ENCODE measurements at regions not wholly inside any gene's neighbourhood (a gene's known extent, or its start where the extent isn't known, plus 50 kb on each side); places are given as distances from the start of the nearest gene placed in this dataset.

DNA sequence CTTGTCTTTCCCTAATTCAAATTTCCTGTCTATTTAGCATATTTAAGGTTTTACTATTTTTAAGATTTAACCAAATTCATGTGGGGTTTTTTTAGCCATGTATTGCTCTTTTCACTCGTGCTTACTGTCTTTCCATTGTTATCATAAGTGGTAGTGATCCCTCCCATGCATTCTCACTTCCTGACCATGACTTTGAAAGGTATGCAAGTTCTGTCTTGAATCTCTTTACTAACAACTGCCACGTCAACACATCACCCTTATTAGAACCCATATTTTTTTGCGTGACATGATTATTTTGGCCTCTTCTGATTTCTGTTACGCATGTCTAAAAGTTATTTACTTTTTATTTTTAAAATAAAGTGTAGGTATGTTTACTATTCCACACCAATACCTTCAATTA lies 94.7 kb upstream of the CDH6 start:
- no peak for DNase-seq (ENCODE audit: low spot score)

DNA sequence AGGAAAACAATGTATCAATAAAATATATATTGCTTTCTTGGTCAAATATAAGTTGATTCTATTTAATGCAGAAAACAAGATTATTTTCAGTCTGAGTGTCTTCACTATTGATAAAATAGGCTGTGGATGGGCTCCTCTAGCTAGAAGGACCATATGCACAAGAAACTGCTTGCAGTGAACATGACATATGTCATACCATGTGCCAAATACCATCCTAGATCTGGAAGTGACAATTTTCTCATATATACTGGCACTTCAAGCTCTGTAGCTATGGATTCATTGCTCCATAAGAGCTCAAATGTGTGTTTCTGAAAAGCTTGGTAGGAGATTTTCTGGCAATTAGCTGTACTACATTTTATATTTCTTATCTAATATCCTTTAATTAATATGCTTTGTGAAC lies 95.6 kb upstream of the CDH6 start:
- DNase-seq (ENCODE audit: low spot score): no peak

DNA sequence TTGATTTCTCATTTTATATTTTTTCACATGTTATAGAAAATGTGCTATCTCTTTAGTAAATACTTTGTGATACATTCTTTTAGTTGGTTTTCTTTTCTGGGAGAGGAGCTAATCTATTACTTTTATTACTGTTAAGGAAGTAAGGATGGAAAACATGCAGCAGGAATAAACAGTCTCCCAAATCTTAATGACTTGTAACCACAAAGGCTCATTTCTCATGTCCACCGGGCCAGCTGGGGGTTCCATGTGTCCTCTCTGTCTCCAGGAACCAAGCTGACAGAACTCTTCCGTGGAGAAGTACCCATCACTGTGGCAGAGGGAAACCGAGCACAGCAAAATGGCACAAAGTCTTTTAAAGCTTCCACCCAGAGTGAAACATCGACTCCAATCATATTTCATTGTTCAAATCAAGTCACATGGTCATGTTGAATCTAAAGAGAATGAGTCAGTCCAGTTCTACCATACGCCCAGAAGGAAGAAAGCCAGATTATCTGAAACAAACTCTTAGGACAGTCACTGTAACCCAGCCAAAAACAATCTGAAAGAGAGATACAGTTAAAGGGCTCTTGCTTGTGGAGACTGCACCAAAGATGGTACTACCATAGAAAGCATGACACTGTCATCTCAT lies 97.1 kb upstream of the CDH6 start:
- no peak for DNase-seq (ENCODE audit: low spot score)

DNA sequence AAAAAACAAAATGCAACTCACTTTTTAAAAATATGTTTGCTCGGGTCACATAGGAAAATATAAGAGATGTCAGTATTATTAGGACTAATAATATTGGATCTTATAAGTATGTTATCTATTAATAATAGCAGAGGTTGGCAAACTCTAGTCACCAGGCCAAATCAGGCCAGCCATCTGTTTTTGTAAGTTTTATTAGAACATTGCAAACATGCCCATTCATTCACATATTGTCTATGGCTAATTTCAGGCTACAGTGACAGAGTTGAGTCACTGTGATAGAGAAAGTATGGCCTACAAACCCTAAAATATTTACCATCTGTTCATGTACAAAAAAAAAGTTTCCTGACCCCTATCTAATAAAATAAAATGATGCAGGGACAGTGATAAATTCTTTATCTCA lies 97.7 kb upstream of the CDH6 start:
- no peak for DNase-seq (ENCODE audit: low spot score)

DNA sequence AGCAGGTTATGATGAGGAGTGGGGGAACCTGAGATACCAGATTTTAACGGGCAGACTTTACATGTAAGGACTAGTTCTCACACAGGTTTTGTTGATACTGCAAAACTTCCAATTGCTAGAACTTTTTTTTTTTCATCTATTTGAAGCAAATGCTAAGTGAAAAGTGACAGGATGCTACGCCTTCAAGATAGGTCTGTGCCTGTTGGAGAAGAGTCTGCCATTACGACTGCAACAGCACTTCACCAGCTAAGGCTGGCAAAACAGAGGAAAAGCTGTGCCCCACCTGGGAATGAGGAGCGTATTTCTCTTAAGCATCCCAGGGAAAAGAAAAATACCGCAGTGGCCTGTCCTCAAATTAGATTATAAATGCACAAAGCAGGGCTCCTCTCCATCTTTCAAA lies 102.0 kb upstream of the CDH6 start:
- no peak for DNase-seq (ENCODE audit: low spot score)

DNA sequence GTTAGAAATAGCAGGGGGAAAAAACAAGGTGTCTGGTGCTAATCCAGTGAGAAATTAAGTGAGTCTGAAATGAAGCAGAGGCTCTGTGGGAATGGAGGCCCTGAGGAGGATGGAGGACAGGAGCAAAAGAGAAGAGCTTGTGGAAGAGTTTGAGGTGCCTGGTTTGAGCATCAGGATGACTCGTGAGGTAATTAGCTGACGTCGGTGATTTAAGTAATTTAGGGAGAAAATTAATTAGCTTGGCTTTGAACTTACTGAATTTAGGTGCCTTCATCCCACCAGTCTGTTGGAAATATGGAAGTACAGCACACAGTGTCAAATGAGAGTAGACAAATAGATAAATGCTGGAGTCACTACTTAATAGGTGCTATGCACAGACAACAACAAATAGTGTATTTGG lies 103.0 kb upstream of the CDH6 start:
- DNase-seq (ENCODE audit: low spot score): no peak

DNA sequence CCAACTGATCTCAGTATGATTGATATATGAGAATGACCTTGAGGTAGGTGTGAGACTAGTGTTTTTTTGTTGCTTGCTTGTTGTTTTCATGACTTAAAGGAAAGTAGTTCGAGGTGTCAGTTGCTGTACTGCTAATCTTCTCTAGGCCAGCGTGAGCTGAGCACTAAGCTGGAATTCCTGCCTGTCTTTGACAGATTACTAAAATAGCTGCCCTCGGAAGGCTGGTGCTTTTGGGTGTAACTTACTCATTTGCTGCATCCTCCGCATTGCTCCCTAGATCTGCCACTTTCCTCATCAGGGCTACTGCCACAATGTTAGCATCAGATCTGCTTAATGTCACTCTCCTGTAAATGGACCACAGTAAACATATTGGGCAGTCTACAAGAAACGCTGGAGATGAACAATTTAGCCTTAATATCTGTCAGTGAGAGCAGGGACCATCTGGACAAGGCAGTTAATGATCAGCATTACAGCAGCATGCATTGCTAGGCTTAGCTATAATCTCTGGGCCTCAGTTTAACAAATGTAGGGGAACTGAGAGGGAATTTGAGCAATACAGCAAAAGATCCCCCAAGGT lies 106.6 kb upstream of the CDH6 start:
- DNase-seq (ENCODE audit: low spot score): no peak

DNA sequence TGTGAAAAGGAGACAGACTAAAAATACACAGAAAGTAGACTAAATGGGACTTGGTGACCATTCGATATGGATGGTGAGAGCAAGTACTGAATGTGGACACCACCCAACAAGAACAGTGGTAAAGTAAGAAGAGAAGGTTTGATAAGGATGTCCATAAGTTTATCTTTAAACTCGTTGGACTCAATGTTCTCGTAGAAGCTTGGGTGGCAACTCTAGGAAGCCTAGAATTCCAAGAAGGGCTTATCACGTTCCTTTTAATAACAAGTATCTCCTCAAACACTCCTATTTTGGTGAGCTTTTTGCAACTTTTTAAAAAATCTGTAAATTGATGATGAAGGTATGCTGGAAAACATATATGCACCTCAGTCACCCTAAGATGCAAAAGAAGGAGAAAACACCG lies 108.6 kb upstream of the CDH6 start:
- no peak for DNase-seq (ENCODE audit: low spot score)

DNA sequence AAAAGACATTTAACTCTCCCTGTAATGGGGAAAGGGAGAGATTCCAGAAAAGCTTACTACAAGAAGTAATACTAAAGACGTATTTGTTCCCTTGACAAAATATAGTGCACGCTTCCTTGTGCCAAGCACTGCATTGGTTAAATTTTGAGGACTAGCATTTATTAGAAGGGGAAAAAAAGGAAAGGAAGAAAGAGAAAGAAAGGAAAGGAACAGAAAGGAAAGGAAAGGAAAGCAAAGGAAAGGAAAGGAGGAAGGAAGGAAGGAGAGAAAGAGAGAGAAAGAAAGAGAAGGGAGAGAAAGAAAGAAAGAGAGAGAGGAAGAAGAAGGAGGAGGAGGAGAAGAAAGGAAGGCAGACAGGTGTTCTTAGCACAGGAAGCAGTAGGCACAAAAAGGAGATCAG lies 110.1 kb upstream of the CDH6 start:
- no peak for DNase-seq (ENCODE audit: low spot score)

DNA sequence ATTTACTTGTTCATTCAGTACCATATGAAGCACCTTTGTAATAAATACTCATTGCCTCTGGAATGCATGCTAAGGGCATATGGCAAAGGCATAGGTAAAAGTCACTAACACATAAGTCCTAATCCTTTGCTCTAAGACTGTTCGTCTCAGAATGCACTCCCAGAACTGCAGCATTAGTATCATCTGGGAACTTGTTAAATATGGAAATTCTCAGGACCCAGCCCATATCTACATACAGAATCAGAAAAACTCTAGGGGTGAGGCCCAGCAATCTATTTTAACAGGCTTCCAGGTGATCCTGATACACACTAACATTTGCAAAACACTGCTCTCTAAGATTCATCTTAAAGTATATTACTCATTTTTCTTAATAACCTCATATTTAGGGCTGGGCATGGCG lies 113.8 kb upstream of the CDH6 start:
- DNase-seq (ENCODE audit: low spot score): no peak

DNA sequence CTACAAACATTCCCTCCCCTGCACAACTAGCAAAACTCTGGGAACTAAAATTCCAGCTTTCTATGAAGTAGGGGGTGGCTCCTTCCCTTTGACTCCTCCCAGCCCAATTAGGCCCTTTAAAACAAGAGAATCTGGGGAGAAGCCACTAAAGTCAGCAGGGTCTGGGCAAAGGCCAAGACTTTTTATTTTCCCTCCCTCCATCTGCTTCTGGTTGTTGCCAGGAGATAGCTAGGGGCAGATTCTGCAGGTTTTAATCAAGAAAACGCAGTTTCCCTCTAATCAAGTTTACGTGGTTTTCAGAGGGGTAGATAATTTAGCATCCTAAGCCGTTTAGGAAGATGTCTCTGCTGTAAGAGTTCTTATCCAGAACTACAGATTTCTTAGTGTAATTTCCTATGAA lies 114.5 kb upstream of the CDH6 start:
- DNase-seq (ENCODE audit: low spot score): no peak

DNA sequence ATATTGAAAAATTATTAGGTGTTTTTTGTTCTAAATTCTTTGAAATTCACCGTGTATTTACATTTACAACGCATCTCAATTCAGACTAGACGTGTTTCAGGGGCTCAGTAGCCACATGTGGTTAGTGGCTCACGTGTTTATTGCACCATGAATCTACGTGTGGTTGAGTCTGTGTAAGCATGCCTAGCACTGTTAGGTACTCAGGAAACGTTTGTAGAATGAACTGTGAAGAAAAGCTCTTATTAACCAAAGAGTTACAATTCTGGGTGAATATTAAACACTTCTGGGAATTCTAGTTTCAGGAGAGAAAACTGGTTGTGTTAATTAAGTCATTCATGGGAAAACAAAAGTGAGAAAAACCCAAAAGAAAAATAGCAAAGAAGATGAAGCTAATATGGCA lies 117.5 kb upstream of the CDH6 start:
- DNase-seq (ENCODE audit: low spot score): no peak

DNA sequence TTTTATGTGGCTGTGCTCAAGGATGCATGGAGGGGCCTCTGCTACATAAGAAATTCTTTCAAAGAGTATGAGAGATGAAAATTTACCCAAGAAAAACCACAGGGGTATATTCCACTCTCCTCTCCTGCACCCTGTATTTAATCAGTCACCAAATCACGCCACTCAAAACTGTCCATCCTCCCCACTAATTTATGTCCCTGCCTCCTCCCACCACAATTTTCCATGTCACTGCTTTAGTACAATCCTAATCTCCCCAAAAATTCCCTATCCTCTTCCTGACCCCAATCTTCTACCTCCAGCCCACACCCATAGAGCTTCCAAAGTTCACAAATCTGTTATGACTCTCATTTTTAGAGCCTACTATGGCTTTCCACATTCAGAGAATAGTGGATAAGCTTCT lies 125.2 kb upstream of the CDH6 start:
- no peak for DNase-seq (ENCODE audit: low spot score)

DNA sequence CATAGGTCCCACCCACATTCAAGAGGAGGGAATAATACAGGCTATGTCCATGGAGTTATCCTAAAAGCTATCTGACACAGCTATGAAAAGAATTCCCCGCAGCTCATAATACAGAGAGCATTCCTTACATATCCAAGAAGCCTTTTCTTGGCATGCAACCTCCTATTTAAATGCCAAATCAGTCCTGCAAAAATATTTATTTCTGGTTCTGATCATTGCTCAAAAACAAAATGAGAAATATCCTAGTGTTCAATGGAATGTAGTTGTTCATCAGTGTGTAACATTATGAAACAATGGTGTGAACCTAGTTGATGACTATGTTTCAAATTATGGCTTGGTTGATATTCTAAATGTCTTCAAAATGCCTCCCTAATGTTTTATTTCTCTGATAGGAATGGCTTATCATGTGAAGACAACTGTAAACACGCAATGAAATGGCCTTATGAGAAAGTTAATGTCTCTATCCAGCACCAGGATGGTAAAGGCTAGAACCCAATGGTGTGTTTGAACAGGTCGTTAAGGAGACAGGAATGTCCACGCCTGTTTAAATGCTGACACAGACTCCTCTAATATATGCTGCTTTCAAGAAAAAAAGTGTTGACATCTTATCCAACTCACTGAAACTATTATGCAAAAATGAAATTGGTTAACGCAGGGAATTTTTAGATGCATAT lies 126.7 kb upstream of the CDH6 start:
- no peak for DNase-seq (ENCODE audit: low spot score)

DNA sequence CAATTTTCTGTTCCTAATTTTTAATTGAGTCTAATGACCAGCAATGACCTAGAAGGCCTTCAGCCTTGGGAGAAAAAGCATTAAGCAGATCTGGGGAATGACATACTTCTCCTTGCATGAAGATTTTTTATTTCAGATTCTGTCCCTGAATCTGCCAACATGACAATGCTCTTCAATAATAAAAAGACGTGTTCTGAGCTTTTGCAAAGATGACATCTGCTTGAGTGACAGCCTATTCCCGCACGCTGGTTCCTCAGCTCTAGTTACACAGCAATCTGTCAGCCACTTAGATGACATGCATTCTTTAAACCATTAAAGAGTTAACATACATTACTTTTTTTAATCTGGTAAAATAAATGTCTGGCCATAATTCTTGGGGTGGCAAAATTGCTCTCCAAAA lies 129.3 kb upstream of the CDH6 start:
- no peak for DNase-seq (ENCODE audit: low spot score)

DNA sequence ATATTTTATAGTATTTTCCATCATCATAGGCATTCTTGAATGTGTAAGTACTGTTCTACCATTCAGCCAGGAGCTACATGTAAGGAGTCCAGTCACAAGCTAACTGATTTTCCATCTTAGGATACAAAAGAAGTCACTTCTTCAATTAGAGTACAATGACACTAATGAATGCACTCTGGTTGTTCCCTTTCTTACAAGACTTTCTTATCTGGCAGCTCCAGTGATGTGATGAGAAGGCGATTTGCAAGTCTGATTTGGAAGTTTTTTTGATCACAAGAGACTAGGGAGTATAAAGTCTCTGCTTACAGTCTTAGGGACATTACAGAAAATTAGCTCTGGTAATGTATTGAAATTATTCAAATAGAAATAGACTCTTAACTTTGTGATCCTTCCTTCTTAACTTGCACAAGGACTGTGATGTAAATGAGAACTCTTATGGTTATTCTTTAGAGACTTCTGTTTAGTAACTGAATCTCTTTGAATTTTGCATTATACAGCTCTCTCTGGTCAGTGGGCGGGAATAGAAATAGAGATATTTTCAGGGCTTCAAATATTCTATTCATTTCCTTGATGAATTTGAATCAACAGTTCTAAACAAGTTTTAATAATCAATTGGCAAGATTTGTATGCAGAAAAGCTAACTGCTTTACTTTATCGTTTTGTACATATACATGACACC lies 130.4 kb upstream of the CDH6 start:
- no peak for DNase-seq (ENCODE audit: low spot score)

DNA sequence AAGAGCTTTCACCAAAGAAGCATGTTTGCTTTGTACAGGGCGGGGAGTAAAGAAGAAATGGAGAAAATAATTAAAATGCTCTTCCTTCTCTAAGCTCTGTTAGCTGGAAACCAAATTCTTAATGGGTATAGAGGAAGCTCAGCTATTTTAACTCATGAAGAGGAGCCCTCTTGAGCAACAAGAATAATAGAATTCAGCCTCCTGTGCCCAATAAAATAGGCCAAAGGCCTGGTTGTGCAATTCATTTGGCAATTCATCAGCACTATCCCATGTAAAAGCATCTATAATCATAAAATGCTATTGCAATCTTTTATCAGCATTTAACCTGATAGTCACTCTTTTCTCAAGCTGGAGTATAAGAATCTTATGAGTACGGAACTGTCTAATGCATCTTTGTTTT lies 133.6 kb upstream of the CDH6 start:
- DNase-seq (ENCODE audit: low spot score): no peak

DNA sequence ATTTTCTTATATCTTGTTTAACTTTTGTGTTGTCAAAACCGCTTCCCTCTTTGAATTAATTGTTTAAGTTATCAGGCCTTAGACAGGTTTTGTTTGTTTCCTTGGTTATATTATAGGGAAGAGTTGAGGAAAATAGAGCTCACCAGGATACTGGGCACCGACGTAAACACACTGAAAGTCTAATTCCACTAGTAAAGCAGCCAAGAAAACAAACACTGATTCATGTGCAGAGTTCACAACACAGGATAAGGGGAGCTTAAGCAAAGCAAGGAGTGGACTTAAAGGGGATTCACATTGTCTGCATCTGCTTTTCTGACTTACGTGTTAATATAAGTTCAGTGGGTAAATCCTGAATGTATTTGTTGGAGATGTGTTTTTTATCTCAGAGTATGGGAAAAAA lies 139.0 kb upstream of the CDH6 start:
- no peak for DNase-seq (ENCODE audit: low spot score)

DNA sequence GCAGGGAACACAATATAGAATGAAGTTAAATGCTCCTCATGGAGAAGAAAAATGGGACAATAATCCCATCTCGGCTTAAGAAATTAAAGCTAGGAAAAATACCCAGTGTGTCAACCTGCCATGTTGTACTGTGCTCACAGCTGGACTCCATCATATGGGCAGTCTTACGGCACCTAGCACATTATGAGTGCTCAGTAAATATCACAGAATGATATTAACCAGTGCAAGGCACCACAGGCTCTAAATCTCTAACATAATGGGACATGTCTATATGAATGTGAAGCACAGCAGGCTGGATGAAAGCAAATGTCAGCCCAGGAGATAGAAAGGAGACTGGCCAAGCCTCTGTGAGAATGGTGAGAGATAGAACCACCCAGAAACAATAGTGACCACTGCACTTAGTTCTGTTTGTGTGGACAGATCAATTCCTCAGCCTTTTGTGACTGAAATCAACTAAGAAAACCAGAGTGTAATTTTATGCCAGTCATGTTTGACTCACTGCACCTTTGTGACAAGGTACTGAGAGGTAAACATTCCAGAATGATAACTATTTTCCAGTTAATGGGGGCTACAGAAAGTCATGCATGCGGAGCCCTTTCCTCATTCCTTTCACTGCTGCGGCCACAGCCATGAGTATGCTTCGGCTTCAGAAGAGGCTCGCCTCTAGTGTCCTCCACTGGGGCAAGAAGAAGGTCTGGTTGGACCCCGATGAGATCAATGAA lies 140.4 kb upstream of the CDH6 start:
- DNase-seq (ENCODE audit: low spot score): no peak

DNA sequence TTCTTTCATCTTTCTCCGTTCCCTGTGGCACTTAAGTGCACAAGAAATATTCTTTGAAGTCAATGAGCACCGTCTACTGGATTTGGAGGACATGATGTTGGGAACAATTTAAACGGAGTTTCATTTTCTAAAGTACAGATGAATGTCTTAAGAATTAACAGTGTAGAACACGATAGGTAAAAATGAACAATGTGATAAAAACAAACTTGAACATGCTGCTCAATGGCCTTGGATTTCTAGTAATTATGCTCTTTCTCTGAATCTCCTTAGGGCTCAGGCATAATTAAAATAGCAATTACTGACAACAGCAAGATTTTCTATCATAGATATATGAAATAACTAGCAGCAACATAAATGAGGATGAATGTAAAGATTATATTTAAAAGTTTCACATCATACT lies 142.2 kb upstream of the CDH6 start:
- DNase-seq (ENCODE audit: low spot score): no peak

DNA sequence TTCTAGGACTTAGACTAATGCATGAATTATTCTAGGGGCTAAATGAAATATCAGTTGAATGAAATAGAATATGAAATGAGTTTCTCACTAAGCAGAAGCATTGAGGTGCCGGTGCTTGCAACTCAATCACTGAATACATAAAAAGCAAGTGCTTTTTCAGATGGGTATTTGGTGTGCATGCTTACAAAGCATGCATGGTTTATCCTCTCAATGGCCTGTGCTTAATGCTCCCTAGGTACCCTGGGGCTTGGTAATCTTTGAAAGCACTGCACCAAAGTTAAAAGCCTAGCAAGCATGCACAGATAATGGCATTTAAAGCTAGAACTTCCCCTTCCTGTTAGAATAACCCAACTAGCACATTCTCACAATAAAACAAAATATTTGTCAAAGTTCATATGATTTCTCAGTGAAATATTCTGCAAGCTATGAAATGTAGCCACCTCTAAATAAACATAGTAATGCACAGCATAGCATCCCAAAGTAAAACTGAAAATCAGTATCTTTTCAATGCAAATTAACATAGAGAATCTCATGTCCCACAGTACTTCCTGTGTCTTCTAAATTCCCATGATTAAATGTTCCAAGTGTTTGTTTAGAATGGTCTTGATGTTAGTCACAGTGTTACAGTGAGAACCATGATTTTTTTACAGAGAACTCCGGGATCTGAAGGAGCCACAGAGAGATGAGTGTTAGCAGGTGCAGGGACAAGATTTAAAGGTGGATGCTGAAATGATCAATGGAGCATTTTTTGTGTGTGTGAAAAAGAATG lies 143.4 kb upstream of the CDH6 start:
- DNase-seq (ENCODE audit: low spot score): no peak

DNA sequence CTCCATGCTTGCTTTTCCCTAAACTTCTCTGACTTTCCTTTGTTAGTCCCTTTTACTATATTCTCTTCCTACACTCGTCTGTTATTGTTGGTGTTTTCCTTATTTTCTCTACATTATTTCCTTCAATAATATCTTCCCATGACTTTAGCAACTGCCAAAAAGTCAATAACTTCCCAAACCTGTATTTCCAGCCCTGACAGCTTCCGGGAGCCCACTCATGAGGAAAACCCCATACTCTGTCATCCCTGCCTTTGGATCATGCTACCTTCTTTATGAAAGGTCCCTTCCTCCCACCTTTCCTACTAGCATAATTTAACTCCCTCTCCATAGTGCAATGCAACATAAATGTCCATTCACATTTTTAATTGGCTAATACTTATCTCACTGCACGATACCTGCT lies 144.0 kb upstream of the CDH6 start:
- no peak for DNase-seq (ENCODE audit: low spot score)

Measured in LoVo (cell line).